Fibroblast of lung (primary cell): ENCODE measurements at regions not wholly inside any gene's neighbourhood (a gene's known extent, or its start where the extent isn't known, plus 50 kb on each side); places are given as distances from the start of the nearest gene placed in this dataset.

Source experiments
- DNase-seq, 2 donors: peaks; one replicate each; pipeline versions ENCODE4 v3.0.0 to v3.0.0-alpha.2; 2010; ENCODE audit warnings: low read depth in 2 of 2
- H2AFZ ChIP-seq: 2 replicates; pipeline ENCODE4 v1.5.1; 2012; ENCODE audit warnings: low read length, control low read depth, inconsistent platforms
- H3K27ac ChIP-seq: 2 replicates; pipeline ENCODE4 v1.5.1; 2011; ENCODE audit warnings: low read length, control low read depth; ENCODE audit not compliant: insufficient read depth
- H3K27me3 ChIP-seq: 2 replicates; pipeline ENCODE4 v1.5.1; 2011; ENCODE audit warnings: mild to moderate bottlenecking, low read length; ENCODE audit not compliant: control insufficient read depth, insufficient read depth
- H3K36me3 ChIP-seq: 2 replicates; pipeline ENCODE4 v1.5.1; 2011; ENCODE audit warnings: low read length; ENCODE audit not compliant: control insufficient read depth, insufficient read depth
- H3K4me1 ChIP-seq: 2 replicates; pipeline ENCODE4 v1.5.1; 2011; ENCODE audit warnings: low read length; ENCODE audit not compliant: control insufficient read depth, insufficient read depth; ENCODE audit errors: extremely low read depth
- H3K4me2 ChIP-seq: 2 replicates; pipeline ENCODE4 v1.5.1; 2011; ENCODE audit warnings: low read length, control low read depth; ENCODE audit not compliant: insufficient read depth; ENCODE audit errors: extremely low read depth
- H3K4me3 ChIP-seq, 4 experiments: fragments of 200-600 bp in 1 of 4; sonication (generic) in 1 of 4; replicated peaks in 1 of 4; 2 replicates each; pipeline ENCODE4 v1.5.1; 2011 to 2016; ENCODE audit warnings: low read length in 4 of 4, low read depth in 3 of 4, mild to moderate bottlenecking in 3 of 4, control low read depth in 2 of 4, inconsistent platforms in 1 of 4, mixed read lengths in 1 of 4; ENCODE audit not compliant: insufficient read depth in 1 of 4; ENCODE audit errors: control extremely low read depth in 1 of 4
- H3K79me2 ChIP-seq: 2 replicates; pipeline ENCODE4 v1.5.1; 2012; ENCODE audit warnings: mild to moderate bottlenecking, low read length, inconsistent platforms; ENCODE audit not compliant: control insufficient read depth, insufficient read depth
- H3K9ac ChIP-seq: 2 replicates; pipeline ENCODE4 v1.5.1; 2011; ENCODE audit warnings: mild to moderate bottlenecking, low read length, control low read depth; ENCODE audit not compliant: insufficient read depth
- H3K9me3 ChIP-seq: 2 replicates; pipeline ENCODE4 v1.5.1; 2012; ENCODE audit warnings: low read depth, low read length; ENCODE audit not compliant: control insufficient read depth, insufficient read depth
- H4K20me1 ChIP-seq: 2 replicates; pipeline ENCODE4 v1.5.1; 2011; ENCODE audit warnings: low read length; ENCODE audit not compliant: control insufficient read depth, insufficient read depth; ENCODE audit errors: extremely low read depth
- CTCF ChIP-seq, 2 donors: IDR thresholded peaks in 1 of 2; conservative IDR thresholded peaks in 1 of 2; 1 replicate in 1 of 2; 2 replicates in 1 of 2; pipeline ENCODE4 v1.5.1; 2011 to 2012; ENCODE audit warnings: low read length in 2 of 2, control low read depth in 1 of 2, inconsistent platforms in 1 of 2, low read depth in 1 of 2, mild to moderate bottlenecking in 1 of 2
- EZH2 ChIP-seq: IDR thresholded peaks from 2 replicates; pipeline ENCODE4 v1.5.1; 2012; ENCODE audit warnings: low read length, control low read depth, mild to moderate bottlenecking; ENCODE audit errors: missing control alignments

- Histone ChIP-seq H3K4me3 (no peak overlapping the region), H4K20me1 (no peaks in the 10 kb centered on the region), H3K4me2 (no peak overlapping the region), H3K9me3 (no peaks in the 10 kb centered on the region), H3K79me2 (no peaks in the 10 kb centered on the region), H3K27ac (no peak overlapping the region), H3K36me3 (no peaks in the 10 kb centered on the region), H3K9ac (no peak overlapping the region), H2AFZ (no peak overlapping the region), H3K27me3 (no peaks in the 10 kb centered on the region), H3K4me1 (no peaks in the 10 kb centered on the region)
- no peak for TF ChIP-seq EZH2
- TF ChIP-seq CTCF (conservative IDR thresholded peaks at IDR 0.05 in 1 of 2, IDR thresholded peaks at IDR 0.05 in 1 of 2; ENCODE audit: low read depth in 1 of 2, low read length in 2 of 2), result no peak
- DNase-seq, result no peak
These were observed 50.2 kb upstream of the STARD4 start for GRCh38 chr5:111562561-111562960.
